OCI-LY7 (cell line): ENCODE measurements at regions not wholly inside any gene's neighbourhood (a gene's known extent, or its start where the extent isn't known, plus 50 kb on each side); places are given as distances from the start of the nearest gene placed in this dataset.

Source experiments
- CTCF ChIP-seq: fragments of 200-600 bp; sonication (generic); conservative IDR thresholded peaks from 2 replicates; pipeline ENCODE4 v1.5.1; 2014; ENCODE audit warnings: mild to moderate bottlenecking, antibody characterized with exemption, low read length, moderate library complexity, mixed read lengths
- EZH2phosphoT487 ChIP-seq: fragments of 200-600 bp; sonication (generic); IDR thresholded peaks from 2 replicates; pipeline ENCODE4 v1.6.1; 2018; ENCODE audit warnings: low read depth, borderline replicate concordance, mild to moderate bottlenecking, mixed run types, antibody characterized with exemption, low read length, moderate library complexity, mixed read lengths

DNA sequence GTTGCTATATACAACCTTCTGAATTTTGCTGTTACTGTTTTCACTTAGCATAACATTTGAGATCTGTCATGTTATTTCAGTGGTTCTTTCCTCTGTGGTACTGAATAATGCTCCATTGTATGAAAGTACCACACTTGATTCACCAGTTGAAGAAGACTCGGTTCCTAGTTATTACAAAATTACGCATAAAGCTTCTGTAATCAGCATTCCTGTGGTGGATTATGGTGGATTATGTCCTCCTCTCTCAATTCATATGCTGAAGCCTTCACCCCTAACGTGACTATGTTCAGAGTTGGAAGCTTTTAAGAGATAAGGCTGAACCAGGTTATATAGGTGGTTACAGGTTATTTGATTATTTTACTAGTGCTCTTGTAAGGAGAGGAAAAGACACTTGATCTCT lies 2143.5 kb upstream of the AGA start:
- TF ChIP-seq CTCF (no peak), EZH2phosphoT487 (no peak)
